Peyer's patch (tissue), 4 donors: ENCODE measurements at regions not wholly inside any gene's neighbourhood (a gene's known extent, or its start where the extent isn't known, plus 50 kb on each side); places are given as distances from the start of the nearest gene placed in this dataset.

ENCODE experiments used
- POLR2A ChIP-seq, 2 donors: fragments of 450-650 bp; IDR thresholded peaks; one replicate each; pipeline ENCODE4 v1.5.1; 2017; ENCODE audit warnings: antibody characterized with exemption in 2 of 2, mild to moderate bottlenecking in 2 of 2, moderate library complexity in 2 of 2
- TF ChIP-seq, protein P1 (sequence below), 6 experiments: fragments of 450-650 bp in 4 of 6; fragments of 200-600 bp in 2 of 6; sonication (generic) in 1 of 6; IDR thresholded peaks; one replicate each; pipeline ENCODE4 v1.5.1; 2017 to 2019; ENCODE audit warnings: antibody characterized with exemption in 6 of 6, mild to moderate bottlenecking in 3 of 6, moderate library complexity in 1 of 6

DNA sequence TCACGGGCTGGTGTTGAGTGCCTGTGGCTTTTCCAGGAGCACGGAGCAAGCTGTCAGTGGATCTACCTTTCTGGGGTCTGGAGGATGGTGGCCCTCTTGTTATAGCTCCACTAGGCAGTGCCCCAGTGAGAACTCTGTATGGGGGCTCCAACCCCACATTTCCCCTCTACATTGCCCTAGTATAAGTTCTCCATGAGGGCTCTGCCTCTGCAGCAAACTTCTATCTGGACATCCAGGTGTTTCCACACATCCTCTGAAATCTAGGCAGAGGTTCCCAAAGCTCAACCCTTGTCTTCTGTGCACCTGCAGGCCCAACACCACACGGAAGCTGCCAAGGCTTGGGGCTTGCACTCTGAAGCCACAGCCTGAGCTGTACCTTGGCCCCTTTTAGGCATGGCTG is 157.3 kb downstream of the MRPL39 start:
- TF ChIP-seq, protein P1, sequence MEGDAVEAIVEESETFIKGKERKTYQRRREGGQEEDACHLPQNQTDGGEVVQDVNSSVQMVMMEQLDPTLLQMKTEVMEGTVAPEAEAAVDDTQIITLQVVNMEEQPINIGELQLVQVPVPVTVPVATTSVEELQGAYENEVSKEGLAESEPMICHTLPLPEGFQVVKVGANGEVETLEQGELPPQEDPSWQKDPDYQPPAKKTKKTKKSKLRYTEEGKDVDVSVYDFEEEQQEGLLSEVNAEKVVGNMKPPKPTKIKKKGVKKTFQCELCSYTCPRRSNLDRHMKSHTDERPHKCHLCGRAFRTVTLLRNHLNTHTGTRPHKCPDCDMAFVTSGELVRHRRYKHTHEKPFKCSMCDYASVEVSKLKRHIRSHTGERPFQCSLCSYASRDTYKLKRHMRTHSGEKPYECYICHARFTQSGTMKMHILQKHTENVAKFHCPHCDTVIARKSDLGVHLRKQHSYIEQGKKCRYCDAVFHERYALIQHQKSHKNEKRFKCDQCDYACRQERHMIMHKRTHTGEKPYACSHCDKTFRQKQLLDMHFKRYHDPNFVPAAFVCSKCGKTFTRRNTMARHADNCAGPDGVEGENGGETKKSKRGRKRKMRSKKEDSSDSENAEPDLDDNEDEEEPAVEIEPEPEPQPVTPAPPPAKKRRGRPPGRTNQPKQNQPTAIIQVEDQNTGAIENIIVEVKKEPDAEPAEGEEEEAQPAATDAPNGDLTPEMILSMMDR (IDR thresholded peaks at IDR 0.05) = no peak
- TF ChIP-seq POLR2A (IDR thresholded peaks at IDR 0.05) = no peak
